Large intestine (tissue), 3 donors: ENCODE measurements at regions not wholly inside any gene's neighbourhood (a gene's known extent, or its start where the extent isn't known, plus 50 kb on each side); places are given as distances from the start of the nearest gene placed in this dataset.

Source experiments
- DNase-seq, 2 donors: peaks; one replicate each; pipeline versions ENCODE4 v3.0.0 to v3.0.0-alpha.2; 2013
- H3K27ac ChIP-seq: one replicate; pipeline ENCODE4 v1.5.1; 2013; ENCODE audit warnings: low read length
- H3K27me3 ChIP-seq: 2 replicates; pipeline ENCODE4 v1.6.1; 2013; ENCODE audit warnings: low read length; ENCODE audit not compliant: control insufficient read depth, insufficient read depth
- H3K36me3 ChIP-seq: 2 replicates; pipeline ENCODE4 v1.6.1; 2013; ENCODE audit warnings: low read length; ENCODE audit not compliant: control insufficient read depth, insufficient read depth
- H3K4me1 ChIP-seq: one replicate; pipeline ENCODE4 v1.6.1; 2013; ENCODE audit warnings: low read length; ENCODE audit not compliant: control insufficient read depth, insufficient read depth
- H3K4me3 ChIP-seq: one replicate; pipeline ENCODE4 v1.5.1; 2013; ENCODE audit warnings: low read length
- H3K9me3 ChIP-seq: one replicate; pipeline ENCODE4 v1.6.1; 2013; ENCODE audit warnings: mild to moderate bottlenecking, low read depth, low read length, moderate library complexity; ENCODE audit not compliant: control insufficient read depth
- WGBS: methylation state at CpG from one replicate; pipeline ENCODE4 v1.1.5; 2013; ENCODE audit warnings: low lambda C conversion rate; ENCODE audit not compliant: insufficient coverage; 5-methylcytosine and 5-hydroxymethylcytosine counted together

DNA sequence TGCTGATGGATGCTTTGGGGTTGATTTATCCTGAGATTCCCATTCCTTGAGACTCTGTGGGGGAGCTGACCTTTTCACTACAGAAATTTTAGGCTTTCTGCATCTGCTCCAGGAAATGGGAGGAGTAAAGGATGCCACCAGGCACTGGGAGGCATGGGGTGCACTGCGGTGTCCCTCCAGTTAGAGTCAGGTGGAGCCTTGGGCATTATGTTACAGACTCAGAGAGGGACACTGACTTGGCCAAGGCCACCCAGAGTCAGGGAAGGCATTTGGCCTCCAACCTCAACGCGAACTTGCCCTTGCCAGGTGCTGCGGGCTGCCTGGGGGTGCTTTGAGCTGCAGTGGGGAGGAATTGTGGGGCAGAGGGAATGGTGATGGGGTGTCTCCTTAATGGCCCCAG lies 58.0 kb upstream of the TBX3 start:
- H3K27me3 ChIP-seq = peaks cover under 1% of the 10 kb centered on the region
- H3K9me3 ChIP-seq = no peaks in the 10 kb centered on the region
- WGBS = no CpG with 5 or more reads among the region's 4 CpGs
- no peak overlapping the region for H3K4me3 ChIP-seq
- H3K4me1 ChIP-seq = no peaks in the 10 kb centered on the region
- DNase-seq = no peak
- no peaks in the 10 kb centered on the region for H3K36me3 ChIP-seq
- H3K27ac ChIP-seq = no peak overlapping the region

GRCh38 chr12:114740448-114740847 lies 56.5 kb upstream of the TBX3 start:
- peaks cover 8% of the 10 kb centered on the region for H3K4me1 ChIP-seq
- no peak for DNase-seq
- no peak overlapping the region for H3K4me3 ChIP-seq
- peaks cover 14% of the 10 kb centered on the region for H3K27me3 ChIP-seq
- no CpG with 5 or more reads among the region's 7 CpGs for WGBS
- no peak overlapping the region for H3K27ac ChIP-seq
- H3K9me3 ChIP-seq = peaks cover 11% of the 10 kb centered on the region
- H3K36me3 ChIP-seq = no peaks in the 10 kb centered on the region

- peaks cover 29% of the 10 kb centered on the region for H3K27me3 ChIP-seq
- no peak overlapping the region for H3K27ac ChIP-seq
- H3K9me3 ChIP-seq = peaks cover 12% of the 10 kb centered on the region
- peaks cover 14% of the 10 kb centered on the region for H3K4me1 ChIP-seq
- no peak overlapping the region for H3K4me3 ChIP-seq
- no peaks in the 10 kb centered on the region for H3K36me3 ChIP-seq
- 80% methylated on average over 1 of the region's 9 CpGs for WGBS
- no peak for DNase-seq
Measured at GRCh38 chr12:114738460-114739184, 54.6 kb upstream of the TBX3 start.

DNA sequence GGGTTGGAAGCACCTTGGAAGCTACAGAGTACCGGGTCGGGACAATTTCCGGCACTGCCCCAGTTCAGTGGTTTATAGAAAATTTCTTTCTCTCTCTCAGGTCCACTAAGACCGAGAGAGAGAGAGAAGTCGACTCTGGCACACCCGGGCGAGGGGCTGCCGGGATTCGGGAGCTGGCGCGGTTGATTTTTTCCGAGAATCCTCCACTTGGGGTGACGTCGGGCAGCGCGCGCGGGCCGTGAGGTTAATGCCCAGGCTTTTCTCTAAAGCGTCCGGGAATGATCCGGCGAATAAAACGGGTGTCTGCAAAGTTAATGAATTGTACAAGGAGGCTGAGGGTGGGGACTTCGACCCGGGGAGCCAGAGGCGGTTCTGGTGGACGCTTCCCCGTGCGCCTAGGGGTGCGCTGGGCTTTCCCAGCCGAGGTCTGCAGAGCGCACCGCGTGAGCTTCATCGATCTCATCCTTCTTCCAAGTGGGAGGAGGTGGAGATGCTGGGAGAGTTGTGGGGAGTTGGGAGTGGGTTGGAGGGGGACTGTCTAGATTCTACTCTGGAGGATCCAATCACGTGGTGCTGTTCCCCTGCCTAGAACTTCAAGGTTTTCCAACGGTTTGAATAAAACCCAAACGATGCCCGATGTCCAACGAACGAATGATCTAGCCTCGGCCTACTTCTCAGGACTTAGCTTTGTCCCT lies 51.9 kb upstream of the TBX3 start:
- Histone ChIP-seq H3K9me3 (peaks cover 12% of the 10 kb centered on the region), H3K4me3 (no peak overlapping the region), H3K4me1 (peaks cover 16% of the 10 kb centered on the region), H3K27me3 (peaks cover 29% of the 10 kb centered on the region), H3K36me3 (no peaks in the 10 kb centered on the region), H3K27ac (no peak overlapping the region)
- WGBS = no CpG with 5 or more reads among the region's 43 CpGs
- peak in 1 of 2 donors; percentile 30 for DNase-seq

DNA sequence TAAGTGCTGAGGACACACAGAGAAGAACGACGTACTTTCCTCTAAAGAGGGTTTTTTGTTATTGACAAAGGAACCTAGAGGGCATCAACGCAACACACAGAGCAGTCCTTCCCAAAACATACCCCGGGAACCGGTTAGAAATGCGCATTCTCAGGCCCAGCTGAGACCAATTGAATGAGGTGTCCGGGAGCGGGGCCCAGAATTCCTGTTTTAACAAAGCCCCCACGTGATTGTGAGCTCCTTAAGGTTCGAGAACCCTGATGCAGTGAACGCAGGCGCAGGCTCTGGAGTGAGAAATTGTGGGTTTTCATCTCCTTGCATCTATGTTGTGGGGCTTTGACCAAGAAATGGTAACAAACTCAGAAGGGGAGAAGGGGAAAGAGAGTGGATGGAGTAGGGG lies 51.0 kb upstream of the TBX3 start:
- Histone ChIP-seq H3K36me3 (no peaks in the 10 kb centered on the region), H3K9me3 (peaks cover 12% of the 10 kb centered on the region), H3K4me3 (no peak overlapping the region), H3K27me3 (peaks cover 29% of the 10 kb centered on the region), H3K27ac (no peak overlapping the region), H3K4me1 (peaks cover 16% of the 10 kb centered on the region)
- no CpG with 5 or more reads among the region's 12 CpGs for WGBS
- no peak for DNase-seq

GRCh38 chr12:114733919-114734318 lies 49.9 kb upstream of the TBX3 start:
- DNase-seq = no peak

More at GRCh38 chr12:114733919-114734318, 49.9 kb upstream of the TBX3 start:
- peaks cover 12% of the 10 kb centered on the region for H3K9me3 ChIP-seq
- peaks cover 29% of the 10 kb centered on the region for H3K27me3 ChIP-seq
- peaks cover 16% of the 10 kb centered on the region for H3K4me1 ChIP-seq
- no peaks in the 10 kb centered on the region for H3K36me3 ChIP-seq
- H3K27ac ChIP-seq = no peak overlapping the region
- H3K4me3 ChIP-seq = no peak overlapping the region
- WGBS = no CpG with 5 or more reads among the region's 9 CpGs
